Occipital lobe (tissue), 1 donor: ENCODE measurements at regions not wholly inside any gene's neighbourhood (a gene's known extent, or its start where the extent isn't known, plus 50 kb on each side); places are given as distances from the start of the nearest gene placed in this dataset.
"Not testable (repeated sequence)": the region's sequence is repeated elsewhere in the genome, so short reads cannot be mapped to it uniquely, and the experiment has no call there.

Experiments
- DNase-seq: peaks from one replicate; lab custom pipeline; 2025; lab: John Stamatoyannopoulos, UW

- no peak for DNase-seq
Observed at GRCh38 chr3:59367150-59367549, 317.3 kb upstream of the CFAP20DC start.

- no peak for DNase-seq
Observed at GRCh38 chr3:59366218-59366617, 316.4 kb upstream of the CFAP20DC start.

GRCh38 chr3:59364496-59364895 lies 314.7 kb upstream of the CFAP20DC start:
- no peak for DNase-seq

- DNase-seq: not testable (repeated sequence)
Observed at GRCh38 chr3:59360312-59360711, 310.5 kb upstream of the CFAP20DC start.

- DNase-seq: no peak
Observed at GRCh38 chr3:59341459-59341858, 291.6 kb upstream of the CFAP20DC start.

GRCh38 chr3:59339818-59340217 lies 290.0 kb upstream of the CFAP20DC start:
- no peak for DNase-seq

- DNase-seq: no peak
Observed at GRCh38 chr3:59338934-59339333, 289.1 kb upstream of the CFAP20DC start.

- no peak for DNase-seq
Observed at GRCh38 chr3:59335338-59335737, 285.5 kb upstream of the CFAP20DC start.

GRCh38 chr3:59334585-59334984 lies 284.8 kb upstream of the CFAP20DC start:
- DNase-seq: no peak

- DNase-seq: no peak
Observed at GRCh38 chr3:59327376-59327808, 277.6 kb upstream of the CFAP20DC start.

GRCh38 chr3:59326246-59327024 lies 276.6 kb upstream of the CFAP20DC start:
- no peak for DNase-seq

GRCh38 chr3:59321881-59322540 lies 272.2 kb upstream of the CFAP20DC start:
- no peak for DNase-seq

GRCh38 chr3:59320080-59320479 lies 270.3 kb upstream of the CFAP20DC start:
- no peak for DNase-seq

GRCh38 chr3:59319442-59319841 lies 269.6 kb upstream of the CFAP20DC start:
- DNase-seq: no peak

GRCh38 chr3:59318881-59319280 lies 269.1 kb upstream of the CFAP20DC start:
- no peak for DNase-seq

- DNase-seq: no peak
Observed at GRCh38 chr3:59317386-59317785, 267.6 kb upstream of the CFAP20DC start.

- DNase-seq: no peak
Observed at GRCh38 chr3:59316688-59317275, 267.0 kb upstream of the CFAP20DC start.

- no peak for DNase-seq
Observed at GRCh38 chr3:59313365-59313764, 263.5 kb upstream of the CFAP20DC start.

GRCh38 chr3:59311231-59311630 lies 261.4 kb upstream of the CFAP20DC start:
- DNase-seq: no peak

GRCh38 chr3:59310736-59311135 lies 260.9 kb upstream of the CFAP20DC start:
- DNase-seq: no peak

GRCh38 chr3:59308684-59309083 lies 258.9 kb upstream of the CFAP20DC start:
- DNase-seq: no peak

- no peak for DNase-seq
Observed at GRCh38 chr3:59308001-59308400, 258.2 kb upstream of the CFAP20DC start.

GRCh38 chr3:59306436-59306835 lies 256.6 kb upstream of the CFAP20DC start:
- no peak for DNase-seq
